GM18511 (cell line): ENCODE measurements at regions not wholly inside any gene's neighbourhood (a gene's known extent, or its start where the extent isn't known, plus 50 kb on each side); places are given as distances from the start of the nearest gene placed in this dataset.
"Not testable (repeated sequence)": the region's sequence is repeated elsewhere in the genome, so short reads cannot be mapped to it uniquely, and the experiment has no call there.

Source experiments
- ATAC-seq: cut with Tn5 transposase; IDR thresholded peaks from one replicate; pipeline ENCODE4 v1.9.1; 2021; ENCODE audit warnings: mild to moderate bottlenecking, moderate library complexity; ENCODE audit not compliant: unreplicated experiment

DNA sequence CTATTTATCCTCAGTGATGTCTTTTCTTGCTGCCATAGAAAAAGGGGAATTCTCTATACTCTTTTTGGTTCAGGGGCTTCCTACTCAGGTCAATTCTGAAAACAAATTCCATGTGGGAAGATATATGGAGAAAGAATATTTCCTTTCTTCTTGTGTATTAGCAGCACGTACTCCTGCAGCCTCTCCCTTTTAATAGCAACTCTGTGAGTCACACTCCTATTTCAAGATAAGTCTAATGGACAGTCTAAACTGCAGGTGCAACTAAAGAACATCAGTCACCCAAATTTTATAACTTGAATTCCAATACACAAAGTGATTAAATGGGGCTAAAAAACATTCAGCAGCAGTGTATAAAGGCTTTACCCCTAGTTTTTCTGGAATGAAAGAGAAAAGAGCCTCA, 942.2 kb downstream of the CNTNAP5 start:
- no peak for ATAC-seq

DNA sequence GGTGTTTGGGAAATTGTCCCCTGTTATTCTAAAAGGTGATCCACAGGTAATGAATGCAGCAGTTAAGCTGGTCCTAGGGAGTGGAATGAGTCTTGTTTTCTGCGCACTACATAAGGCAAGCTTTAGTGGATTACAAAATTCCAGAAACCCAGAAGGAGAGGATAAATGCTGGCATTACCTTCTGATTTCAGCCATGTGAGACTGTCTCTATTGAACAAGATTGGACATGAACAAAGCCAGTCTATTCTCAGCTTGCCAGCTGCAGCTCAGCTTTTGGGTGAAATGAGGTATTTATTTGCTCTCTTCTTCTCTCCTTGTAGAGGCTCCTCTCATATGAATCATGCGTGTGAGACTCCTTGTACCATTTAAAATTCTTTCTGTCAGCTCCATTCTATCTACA, 944.9 kb downstream of the CNTNAP5 start:
- no peak for ATAC-seq

DNA sequence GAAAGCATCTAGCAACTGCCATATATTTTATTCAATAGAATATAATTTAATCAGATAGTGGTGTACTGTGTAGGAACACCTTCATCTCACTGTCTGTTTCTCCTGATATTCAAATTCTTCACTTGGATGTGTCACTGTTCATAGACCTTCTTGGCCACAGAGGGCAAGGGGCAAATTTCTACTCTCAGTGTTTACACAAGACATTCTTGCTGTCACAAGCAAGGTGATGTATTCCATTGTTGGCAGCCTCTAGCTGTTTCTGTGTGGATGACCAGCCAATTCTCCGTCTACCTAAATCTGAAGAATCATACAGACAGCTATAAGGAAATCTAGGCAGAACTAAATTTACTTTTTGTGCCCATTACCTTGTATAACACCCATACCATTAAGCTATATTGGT, 948.3 kb downstream of the CNTNAP5 start:
- ATAC-seq = no peak

DNA sequence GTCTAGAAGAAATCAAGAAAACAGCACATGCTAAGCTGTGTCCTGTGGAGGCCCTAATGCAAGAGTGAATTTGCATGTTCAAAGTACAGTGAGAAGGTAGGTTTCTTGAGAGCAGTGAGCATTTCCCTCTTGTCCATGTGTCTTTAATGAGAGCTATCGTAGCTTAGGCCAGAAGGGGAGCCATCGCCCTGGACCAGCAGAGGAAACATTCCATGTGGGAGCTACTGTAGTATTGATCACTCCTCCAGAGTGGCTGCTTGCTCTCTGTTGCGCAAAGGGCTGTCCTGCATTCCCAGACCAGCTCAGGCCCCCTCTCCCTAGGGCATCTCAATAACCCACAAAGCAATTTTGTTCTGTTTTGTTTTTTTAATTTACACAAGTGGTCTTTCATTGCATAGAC, 950.1 kb downstream of the CNTNAP5 start:
- no peak for ATAC-seq

DNA sequence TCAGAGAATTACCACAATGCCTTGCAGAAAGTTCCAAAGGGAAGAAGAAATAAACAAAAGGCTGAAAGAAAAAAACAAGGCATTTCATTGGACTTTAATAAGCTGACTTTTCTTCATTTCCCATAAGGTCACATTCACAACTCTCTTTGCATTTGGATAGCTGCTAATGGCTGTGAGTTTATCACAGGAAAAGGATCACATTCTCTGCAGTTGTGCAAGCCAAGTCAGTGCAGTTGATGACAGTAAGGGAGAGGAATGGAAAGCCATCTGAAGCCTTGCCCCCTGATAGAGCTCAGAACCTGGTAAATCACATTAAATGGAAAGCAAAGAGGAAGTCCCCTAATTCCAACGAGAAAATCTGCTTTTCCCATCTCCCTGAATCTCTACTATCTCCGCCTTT, 950.6 kb downstream of the CNTNAP5 start:
- no peak for ATAC-seq

DNA sequence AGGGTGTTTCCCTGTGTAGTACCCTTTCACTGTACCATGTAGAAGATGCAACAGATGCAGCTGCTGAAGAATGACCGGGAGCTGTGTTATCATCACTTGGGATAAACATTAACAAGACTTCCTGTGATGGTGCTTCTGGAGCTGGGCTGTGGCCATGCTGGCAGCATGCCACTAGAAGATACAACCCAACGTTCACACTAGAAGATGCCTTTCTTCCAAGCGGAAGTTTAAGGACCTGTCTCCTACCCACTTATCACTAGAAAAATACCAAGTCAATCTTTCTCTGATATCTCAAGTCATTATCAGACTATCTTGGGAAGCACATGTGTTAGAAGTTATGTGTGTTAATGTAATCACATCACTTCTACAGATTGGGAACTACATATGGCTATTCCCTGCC, 953.5 kb downstream of the CNTNAP5 start:
- ATAC-seq = no peak

DNA sequence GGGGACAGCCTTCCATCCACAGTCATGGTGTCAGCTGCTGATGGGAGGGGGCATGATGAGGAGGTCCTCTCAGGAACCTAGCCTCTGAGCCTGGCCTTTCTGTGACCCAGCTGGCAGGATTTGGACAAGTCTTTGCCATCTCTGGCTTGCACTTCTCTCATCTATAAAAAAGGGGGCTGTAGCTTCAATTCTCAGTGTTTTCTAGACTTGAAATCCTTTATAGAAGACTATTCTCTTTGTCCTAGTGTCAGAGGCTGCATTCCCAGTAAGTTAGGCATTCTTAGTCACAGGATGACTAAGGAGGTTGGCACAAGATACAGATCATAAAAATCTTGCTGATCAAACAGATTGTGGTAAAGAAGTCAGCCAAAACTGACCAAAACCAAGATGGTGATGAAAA, 958.5 kb downstream of the CNTNAP5 start:
- ATAC-seq = no peak

DNA sequence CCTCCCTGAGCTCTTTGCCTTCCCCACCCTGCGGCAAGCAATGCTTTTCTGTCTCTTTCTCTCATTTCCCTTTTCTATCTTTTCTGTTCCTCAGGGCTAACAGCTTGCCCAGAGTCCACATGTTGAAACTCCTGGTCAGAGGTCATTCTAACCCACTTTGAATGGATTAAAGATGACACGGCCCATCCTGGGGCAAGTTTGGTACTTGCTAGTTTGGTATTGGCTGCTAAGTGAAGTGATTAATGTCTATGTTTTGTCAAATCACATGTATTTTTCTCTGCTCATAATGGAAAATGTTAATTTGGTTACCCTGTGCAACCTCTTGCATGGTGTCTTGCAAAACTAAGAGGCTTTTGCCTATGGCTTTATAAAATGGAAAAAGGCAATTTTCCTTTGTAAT, 960.2 kb downstream of the CNTNAP5 start:
- no peak for ATAC-seq

DNA sequence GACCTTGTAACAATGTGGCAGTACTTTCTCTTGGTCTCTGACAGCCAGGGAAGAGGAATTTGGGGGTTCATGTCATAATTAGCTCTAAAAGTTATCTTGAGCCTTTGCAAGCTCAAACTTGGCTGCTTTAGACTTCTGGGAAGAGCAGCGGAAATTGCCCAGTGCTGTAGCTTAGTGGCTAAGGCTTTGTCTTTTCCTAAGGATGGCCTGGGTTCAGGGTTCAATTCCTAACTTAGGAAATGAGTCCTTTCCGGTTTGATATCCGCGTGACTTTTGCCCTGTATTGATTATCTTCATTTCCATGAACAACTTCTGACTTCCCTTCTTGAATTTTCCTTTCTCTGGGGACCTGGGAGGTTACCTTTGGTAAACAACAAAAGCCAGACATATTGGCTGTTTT, 961.0 kb downstream of the CNTNAP5 start:
- no peak for ATAC-seq

DNA sequence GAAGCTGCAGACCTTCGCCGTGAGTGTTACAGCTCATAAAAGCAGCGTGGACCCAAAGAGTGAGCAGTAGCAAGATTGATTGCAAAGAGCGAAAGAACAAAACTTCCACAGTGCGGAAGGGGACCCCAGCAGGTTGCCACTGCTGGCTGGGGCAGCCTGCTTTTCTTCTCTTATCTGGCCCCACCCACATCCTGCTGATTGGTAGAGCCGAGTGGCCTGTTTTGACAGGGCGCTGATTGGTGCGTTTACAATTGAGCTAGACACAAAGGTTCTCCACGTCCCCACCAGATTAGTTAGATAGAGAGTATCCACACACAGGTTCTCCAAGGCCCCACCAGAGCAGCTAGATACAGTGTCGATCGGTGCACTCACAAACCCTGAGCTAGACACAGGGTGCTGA, 961.8 kb downstream of the CNTNAP5 start:
- not testable (repeated sequence) for ATAC-seq

DNA sequence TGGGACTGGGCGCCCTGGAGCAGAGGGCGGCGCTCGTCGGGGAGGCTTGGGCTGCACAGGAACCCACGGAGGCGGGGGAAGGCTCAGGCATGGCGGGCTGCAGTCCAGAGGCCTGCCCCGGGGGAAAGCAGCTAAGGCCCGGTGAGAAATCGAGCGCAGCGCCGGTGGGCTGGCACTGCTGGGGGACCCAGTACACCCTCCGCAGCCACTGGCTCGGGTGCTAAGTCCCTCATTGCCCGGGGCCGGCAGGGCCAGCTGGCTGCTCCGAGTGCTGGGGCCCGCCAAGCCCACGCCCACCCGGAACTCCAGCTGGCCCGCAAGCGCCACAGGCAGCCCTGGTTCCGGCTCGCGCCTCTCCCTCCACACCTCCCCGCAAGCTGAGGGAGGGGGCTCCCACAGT, 962.3 kb downstream of the CNTNAP5 start:
- not testable (repeated sequence) for ATAC-seq

DNA sequence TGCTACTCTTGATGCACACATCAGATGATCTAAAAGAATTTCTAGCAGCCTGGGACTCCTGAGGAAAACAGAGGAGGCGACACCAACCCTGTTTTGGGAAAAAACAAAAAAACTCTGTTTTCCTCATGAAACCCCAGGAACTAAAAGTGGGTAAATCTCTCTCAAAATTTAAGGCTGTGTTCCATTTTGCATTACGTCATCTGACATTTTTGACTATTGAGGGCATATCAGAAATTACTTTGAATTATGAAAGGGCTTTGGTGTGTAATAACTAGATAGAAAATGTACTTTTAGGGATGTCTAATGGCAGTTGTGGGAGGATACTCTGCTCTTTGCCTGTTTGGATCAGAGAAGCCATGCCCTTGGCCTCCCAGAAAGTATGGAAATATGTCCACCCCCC, 963.0 kb downstream of the CNTNAP5 start:
- no peak for ATAC-seq

DNA sequence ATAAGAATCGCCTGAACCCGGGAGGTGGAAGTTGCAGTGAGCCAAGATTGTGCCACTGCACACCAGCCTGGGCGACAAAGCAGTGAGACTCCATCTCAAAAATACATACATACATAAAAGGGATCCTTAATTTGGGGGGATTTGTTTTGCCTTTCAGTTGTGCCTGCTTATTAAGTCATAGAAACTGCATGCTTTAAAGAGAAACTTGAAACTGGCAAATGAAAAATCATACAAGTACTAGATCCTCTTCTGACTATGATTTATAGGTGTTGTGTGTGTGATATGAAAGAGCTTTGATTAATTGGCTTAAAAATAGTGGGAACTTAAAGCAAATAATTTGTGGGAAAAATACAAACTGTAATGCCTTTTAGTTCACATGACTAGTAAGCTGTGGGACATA, 963.7 kb downstream of the CNTNAP5 start:
- no peak for ATAC-seq

DNA sequence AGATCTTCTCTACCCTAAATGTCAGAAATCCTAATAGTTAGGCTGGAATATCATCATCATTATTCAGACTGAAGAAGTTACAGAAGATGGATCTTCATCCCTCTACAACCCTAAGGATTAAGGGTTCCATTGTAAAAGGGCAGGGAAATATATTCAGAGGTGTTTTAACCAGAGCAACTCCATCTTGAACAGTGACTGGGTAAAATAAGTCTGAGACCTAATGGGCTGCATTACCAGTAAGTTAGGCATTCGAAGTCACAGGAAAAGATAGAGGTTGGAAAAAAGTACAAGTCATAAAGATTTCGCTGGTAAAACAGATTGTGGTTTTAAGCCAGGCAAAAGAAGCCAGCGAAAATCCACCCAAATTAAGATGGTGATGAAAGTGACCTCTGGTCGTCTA, 968.7 kb downstream of the CNTNAP5 start:
- ATAC-seq = no peak

DNA sequence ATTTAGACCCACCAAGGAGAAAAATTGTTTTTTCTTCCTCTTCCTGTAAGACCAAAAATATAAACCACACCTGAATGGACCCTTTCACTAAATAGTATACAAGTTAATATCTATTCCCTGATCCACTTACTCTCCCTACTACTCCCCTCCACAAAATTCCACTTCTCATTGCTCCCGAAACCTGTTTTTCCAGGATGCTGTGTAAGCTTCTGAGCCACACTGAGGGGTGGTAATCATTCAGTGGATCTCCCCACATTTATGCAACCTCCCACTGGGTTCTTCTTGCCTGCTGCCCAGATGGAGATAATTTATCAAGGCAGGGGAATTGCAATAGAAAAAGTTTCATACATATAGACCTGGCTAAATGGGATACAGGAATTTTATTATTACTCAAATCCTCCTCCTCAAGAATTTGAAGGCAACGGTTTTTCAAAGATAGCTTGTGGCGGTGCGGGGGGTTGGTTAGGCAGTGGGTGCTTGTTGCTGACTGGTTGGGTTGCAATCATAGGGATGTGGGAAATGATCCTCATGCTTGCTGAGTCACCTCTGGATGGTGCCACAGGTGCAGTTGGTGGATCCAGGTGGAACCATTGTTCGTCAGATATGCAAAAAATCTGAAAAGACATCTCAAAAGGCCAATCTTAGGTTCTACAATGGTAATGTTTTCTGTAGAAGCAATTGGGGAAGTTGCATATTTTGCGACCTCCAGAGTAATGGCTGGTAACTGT, 970.3 kb downstream of the CNTNAP5 start:
- ATAC-seq = no peak

DNA sequence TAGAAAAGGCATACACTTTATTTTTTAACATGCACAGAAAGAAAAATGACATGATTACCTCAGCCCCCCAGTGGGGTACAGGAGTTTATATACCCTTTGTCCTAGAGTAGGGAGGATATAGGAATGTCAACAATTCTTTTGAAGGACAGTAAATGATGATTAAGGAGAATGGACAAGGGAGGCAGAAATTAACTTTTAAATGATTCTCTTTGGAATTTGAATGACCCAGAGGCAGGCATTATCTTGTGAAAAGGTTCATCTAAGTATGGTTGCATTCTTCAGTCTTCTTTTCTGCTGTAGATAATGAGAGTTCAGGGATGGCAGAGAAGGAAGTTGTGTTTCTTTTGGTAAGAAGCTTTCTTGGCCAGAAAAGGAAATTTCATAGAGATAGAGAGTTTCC, 971.3 kb downstream of the CNTNAP5 start:
- ATAC-seq = no peak

DNA sequence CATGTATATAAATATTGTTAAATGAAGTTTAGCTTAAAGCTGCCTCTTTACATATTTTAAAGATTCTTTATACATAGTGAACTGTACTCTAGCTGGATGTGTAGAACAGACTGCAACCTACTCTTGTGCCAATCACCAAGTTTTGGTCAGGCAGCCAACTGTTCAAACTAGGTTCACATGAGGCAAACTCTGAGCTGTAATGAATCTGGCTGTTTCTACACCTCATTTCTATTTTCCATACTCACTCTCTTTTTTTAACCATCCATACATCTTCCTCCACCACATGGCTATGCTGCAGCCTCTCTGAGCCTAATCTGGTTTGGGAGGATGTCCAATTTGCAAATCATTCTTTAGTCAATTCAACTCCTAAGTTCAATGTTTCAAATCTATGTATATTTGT, 974.8 kb downstream of the CNTNAP5 start:
- no peak for ATAC-seq

DNA sequence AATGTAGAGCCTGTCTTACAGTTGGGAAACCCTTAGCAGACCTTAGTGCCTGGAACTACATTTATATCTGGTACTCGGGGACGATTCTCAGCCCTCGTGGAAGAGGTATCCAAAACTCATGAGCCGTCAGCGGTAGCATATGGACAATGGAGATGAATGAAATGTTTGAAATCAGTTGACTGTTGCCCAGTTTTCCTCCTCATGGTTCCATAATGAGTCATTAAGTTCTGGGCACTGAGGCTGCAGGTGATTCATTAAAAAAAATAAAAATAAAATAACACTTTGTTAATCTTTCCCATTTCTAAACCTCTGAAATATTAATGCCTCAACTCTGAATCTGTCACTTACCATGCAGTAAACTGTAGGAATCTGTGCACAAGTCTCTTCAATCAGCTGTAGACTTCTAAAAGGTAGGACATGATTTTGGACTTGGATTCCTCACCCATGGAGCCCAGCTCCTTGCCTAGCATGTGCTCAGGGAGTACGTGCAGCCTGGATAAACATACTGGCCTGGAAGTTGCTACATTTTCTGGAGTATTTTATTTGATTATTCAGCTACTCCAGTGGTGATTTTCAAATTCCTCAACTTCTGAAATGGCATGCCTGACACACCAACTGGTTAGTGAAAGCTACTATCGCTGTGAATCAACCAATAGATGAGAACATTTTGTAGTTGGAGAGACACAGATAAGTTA, 979.2 kb downstream of the CNTNAP5 start:
- ATAC-seq = no peak

DNA sequence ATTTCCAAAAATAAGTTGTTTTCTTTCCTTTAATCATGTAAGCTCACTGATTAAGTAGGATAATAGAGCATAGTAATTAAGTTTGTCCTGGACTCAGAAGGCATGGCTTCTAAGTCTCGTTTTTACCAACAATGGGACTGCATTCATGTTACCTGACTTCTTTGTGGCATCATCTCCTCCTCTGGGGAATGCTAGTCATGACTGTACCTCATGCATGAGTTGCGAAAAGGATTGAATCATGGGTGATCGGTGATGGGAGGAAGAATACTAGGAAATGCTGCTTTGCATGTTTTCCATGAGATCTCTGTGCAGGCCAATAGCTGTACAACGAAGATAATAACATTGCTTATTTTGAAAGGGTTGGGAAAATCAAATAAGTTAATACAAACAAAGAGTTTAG, 981.6 kb downstream of the CNTNAP5 start:
- ATAC-seq = no peak

DNA sequence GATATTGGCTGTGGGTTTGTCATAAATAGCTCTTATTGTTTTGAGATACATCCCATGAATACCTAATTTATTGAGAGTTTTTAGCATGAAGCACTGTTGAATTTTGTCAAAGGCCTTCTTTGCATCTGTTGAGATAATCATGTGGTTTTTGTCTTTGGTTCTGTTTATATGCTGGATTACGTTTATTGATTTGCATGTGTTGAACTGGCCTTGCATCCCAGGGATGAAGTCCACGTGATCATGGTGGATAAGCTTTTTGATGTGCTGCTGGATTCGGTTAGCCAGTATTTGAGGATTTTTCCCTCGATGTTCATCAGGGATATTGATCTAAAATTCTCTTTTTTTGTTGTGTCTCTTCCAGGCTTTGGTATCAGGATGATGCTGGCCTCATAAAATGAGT, 1003.6 kb downstream of the CNTNAP5 start:
- not testable (repeated sequence) for ATAC-seq

DNA sequence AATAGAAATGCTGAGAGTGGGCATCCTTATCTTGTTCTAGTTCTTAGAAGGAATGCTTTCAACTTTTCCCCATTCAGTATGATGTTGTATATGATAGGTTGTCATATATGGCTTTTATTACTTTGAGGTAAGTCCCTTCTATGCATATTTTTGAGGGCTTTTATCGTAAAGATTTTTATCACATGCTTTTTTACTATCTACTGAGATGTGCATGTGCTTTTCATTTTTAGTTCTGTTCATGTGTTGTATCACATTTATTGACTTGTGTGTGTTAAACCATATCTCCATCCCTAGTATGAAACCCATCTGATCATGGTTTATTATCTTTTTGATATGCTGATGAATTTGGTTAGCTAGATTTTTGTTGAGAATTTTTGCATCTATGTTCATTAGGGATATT, 1008.8 kb downstream of the CNTNAP5 start:
- ATAC-seq = no peak

DNA sequence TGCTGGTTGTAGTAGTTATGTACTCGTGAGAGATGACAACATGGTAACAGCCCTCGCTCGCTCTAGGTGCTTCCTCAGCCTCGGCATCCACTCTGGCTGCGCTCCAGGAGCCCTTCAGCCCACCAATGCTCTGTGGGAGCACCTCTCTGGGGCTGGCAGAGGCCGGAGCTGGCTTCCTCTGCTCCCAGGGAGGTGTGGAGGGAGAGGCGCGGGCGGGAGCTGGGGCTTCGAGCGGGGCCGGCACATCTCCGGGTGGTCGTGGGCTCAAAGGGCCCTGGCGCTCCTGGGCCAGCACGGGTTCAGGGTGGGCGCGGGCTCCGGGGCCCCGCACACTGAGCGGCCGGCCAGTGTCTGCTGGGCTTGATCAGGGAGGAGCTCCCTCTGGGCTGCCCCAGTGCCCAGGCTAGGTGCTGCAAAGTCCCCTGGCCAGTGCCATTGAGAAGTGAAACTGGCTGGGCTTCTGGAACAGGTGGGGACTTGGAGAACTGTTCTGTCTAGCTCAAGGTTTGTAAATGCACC, 1012.1 kb downstream of the CNTNAP5 start:
- ATAC-seq = no peak

DNA sequence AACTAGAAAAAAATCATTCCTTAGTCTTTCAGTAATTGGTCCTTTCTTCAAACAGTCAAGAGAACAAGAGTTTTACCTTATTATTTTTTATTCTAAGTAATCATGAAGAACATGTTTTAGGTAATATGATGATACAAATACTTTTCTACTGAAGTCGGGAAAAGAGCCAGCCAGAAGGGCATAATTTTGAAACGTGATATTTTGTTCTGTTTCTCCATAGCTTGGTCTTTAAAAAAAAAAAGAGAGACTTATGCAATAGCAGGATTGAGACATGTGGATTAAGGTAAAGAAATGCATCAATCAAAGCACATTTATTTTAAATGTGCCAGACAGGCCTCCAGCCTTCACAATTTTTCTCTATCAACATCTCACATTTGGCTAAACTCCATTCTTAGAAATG, 1016.8 kb downstream of the CNTNAP5 start:
- ATAC-seq = no peak
